ENCODE measurements at regions not wholly inside any gene's neighbourhood (a gene's known extent, or its start where the extent isn't known, plus 50 kb on each side); places are given as distances from the start of the nearest gene placed in this dataset.

- no peak for DNase-seq
These were observed 579.2 kb upstream of the PKN2 start for GRCh38 chr1:88104886-88105285.

DNA sequence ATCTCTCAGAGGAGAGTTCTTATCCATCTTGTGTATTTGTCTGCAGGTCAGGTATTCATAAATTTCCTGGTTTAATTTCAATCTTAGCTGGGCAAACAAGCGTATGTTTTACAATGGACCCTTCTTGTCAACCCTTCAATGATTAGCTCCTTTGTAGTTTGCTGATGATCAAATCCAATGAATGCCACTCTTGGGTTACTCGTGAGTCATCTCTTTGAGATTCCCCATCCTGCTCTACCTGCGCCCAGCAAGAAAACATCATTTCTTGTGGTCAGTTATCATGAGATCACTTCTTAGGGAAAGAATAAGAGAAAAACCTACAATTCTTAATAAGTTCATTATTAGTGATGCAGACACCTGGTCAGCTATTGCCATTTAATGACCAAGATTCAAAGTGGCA lies 572.3 kb upstream of the PKN2 start:
- DNase-seq, result no peak

- DNase-seq, result no peak
These were observed 566.5 kb upstream of the PKN2 start for GRCh38 chr1:88117597-88117996.

DNA sequence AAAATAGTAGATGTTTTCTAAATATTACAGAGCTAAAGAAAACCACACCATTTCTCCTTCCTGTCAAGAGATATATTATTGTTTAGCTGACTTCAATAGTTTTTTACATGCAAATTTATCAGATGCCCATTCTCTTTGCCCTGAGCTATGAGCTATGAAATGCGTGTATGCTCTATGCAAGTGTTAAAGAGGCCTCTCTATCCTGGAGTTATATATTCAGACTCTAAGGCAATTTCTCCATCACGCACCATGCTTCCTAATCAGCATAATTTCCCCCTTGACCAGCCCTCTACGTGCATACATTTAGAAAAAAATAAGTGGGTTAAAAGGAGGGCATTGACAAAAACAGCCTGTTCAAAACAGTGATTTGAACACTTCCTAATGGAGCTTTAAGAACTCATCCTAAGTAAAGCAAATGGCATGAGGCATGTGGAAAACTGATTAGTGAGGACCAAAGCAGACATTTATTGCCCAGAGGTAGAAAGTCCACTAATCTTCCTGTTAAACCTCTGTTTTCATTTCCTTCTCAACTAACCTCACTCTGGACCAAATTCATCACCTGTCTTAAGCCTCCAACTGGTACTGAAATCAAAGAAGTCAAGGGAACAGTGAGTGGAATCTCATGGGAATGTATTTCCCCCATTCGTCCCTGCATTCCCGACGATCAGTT lies 565.8 kb upstream of the PKN2 start:
- DNase-seq, result no peak

GRCh38 chr1:88124614-88125013 lies 559.5 kb upstream of the PKN2 start:
- no peak for DNase-seq

GRCh38 chr1:88126467-88126866 lies 557.6 kb upstream of the PKN2 start:
- no peak for DNase-seq

DNA sequence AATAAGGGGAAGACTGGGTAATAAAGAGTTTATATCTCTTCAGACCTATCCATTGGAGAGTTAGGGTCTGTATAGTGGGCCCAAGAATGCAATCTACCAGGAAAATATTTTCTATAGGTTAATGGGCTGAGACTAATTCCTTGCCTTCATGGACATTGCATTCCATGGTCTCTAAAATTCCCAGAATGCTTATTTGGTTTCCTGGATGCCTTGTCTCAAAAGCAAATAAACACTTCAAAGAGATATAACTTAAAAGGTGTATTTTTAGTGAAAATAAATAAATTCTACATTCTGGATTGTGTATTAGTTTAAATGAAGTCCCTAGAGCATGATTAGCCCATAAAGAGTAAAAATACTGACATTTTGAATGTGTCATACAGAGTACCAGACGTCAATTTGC lies 550.1 kb upstream of the PKN2 start:
- DNase-seq, result no peak

DNA sequence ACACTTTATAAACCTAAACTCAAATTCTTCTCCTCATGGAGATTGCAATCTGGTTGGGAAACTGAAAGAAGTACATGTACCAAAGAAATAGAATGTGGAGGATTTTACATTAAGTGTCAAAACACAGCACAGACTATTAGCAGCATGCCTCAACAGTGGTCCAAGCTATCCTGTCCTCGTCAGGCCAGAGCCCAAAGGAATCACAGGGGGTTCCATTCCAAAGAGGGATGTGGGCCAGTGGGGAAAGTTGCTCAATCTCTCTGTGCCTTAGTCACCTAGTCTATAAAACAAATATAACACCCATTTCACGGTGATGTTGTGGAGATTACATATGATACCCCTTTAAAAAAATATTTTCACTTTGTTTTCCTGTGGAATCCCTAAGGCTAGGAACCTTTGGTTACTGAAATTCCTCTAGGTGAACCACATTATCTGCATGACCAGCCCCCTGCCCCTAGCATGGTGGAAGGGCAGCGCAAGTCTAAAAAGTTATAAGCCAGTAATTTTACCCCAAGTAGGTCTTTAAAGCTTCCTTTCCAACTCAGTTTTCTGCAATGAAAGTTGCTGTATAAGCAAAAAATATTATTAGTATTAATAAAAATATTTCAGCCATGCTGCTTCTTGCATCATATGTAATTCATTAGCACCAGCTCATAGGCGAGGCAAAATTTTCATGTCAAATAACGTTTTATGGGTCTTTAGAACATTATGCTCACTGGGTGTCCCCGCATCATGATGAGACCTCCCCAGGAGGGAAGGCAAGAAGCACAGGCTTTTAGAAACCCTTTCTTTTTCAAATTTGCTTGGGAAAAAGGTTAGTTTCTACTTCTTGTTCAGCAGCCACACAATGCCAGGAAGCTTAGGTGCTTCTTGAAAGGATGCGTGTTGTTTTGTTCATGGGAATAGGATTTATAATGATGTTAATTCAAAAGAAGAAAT lies 548.8 kb upstream of the PKN2 start:
- DNase-seq, result no peak

DNA sequence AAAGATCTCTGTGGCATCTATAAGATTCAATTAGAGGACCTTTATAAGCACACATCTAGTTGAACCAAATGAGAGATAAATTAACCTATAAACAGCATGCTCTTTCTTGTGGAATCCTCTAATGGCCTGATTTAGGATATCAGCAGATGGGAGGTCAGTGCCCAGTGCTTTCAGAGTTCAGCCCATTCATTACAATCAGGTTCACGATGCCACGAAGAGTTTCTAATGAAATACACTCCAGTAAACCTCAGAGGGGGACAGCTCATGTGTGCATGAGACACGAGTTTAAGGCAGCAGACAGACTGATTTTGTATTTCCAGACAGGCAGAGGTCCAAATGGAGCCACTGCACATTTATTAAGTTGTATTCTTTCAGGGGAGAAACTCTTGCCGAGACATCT lies 544.4 kb upstream of the PKN2 start:
- no peak for DNase-seq

DNA sequence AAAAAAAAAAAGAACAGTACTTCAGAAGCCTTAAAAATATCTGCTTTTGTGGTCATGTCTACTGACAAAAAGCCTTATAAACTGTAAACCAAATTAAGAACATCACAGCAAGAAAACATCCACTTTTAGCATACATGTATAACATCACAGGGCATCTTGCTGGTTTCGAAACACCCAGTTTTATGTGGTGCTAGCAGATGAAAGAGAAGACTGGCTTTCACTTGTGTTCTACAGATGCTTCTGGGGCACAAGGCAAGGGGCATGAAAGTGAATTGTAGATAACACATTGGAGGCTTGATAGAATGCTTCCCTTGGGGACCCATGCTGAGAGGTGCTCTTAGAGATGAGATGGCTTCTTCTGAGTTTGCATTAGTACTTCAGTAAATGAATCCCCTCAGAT lies 543.7 kb upstream of the PKN2 start:
- DNase-seq, result no peak

DNA sequence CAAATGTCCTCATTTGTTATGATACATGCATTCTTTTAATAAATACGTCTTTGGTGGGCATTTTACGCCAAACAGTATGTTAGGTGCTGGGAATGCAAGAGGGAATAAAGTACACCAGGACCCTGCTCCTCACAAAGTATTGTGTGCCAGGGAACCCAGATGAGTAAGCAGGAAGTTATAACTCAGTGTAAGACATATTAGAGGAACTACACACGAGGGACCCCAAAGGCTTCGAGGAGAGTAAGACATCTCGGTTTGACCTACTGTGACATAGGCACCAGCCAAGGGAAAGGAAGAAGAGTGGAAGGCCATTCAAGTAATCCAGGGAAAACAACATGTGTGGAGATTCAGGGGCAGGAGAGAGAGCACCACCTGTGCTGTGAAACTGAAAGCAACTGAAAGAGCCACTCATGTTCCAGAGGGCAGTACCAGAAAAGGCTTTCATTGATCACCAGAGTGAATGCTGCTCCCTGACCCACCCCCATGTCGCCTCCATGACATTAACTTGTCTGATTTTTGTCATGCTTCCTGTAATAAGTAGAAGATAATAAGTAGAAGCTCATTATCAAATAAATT lies 542.5 kb upstream of the PKN2 start:
- DNase-seq, result no peak

- no peak for DNase-seq
These were observed 538.3 kb upstream of the PKN2 start for GRCh38 chr1:88145752-88146151.

DNA sequence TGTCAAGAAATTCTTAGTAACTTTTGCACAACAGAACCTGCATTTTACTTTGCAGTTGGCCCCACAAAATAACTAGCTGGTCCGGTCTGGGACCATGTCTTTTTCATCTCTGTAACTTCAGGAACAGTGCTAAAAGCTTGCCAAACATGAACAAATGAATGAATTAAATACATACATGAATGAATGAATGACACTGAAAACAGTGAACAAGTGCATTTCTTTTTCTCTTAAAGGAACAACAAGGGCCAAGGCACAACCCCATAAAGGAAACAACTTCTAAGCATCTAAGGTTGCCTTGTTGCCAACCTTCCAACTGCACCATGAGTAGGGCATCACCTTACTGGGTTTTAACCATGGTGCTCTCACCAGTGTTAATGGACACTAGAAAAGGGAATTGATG lies 534.4 kb upstream of the PKN2 start:
- no peak for DNase-seq

DNA sequence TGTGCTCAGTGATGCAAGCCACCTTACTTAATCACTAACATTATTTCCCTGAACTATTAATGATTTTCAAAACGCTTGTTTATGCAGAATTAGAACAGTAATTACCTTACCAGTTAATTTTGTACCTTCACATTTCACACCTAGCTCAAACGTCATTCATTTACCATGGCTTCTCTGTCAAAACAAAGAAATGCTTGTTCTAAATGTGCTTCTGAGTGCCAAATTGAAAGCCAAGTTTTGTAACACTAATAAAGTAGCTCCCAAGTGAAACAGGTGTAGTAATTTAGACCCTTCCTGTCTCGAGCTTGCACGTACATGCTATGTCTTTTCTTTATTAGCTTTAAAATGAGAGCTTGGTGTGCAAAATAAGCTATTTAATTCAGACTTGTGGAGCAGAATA lies 533.7 kb upstream of the PKN2 start:
- no peak for DNase-seq

- DNase-seq, result no peak
These were observed 520.9 kb upstream of the PKN2 start for GRCh38 chr1:88163187-88163586.

DNA sequence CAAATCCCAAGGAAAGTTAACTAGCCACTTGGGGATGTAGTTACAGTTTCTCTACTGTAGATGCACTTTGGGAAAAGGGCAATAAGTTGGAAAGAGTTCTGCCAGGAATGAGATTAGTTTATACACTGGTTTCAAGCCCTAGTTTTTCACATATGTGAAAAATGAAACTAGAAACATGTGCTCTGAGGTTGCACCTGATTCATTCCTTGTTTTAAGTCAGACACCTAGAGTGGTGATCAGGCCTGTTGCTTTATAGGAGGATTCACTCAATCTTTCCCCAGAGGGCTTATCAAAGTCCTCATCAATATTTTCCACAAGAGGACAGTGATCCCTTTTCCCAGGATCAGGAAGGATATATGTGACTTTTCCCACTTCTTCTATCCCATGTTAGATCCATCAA lies 515.9 kb upstream of the PKN2 start:
- no peak for DNase-seq

DNA sequence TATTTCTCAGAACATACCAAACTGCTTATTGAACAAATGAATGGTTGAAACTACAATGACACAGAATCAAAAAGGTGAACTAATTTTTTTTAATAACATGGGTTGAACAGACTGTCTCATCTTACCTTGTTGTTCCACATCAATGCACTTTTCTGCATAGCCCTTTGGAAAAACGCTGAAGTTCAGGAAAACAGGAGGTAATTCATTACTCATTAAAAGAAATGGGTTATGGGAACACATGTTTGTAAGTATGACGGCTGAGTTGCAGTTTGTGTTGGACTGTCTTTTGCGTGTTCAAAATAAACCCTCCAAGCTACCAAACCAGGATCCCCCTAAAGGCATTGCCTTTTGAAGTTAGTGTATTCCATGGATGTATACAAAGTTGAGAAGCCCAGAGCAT lies 514.9 kb upstream of the PKN2 start:
- no peak for DNase-seq

- no peak for DNase-seq
These were observed 514.1 kb upstream of the PKN2 start for GRCh38 chr1:88169939-88170338.

- DNase-seq, result no peak
These were observed 508.9 kb upstream of the PKN2 start for GRCh38 chr1:88175120-88175630.

DNA sequence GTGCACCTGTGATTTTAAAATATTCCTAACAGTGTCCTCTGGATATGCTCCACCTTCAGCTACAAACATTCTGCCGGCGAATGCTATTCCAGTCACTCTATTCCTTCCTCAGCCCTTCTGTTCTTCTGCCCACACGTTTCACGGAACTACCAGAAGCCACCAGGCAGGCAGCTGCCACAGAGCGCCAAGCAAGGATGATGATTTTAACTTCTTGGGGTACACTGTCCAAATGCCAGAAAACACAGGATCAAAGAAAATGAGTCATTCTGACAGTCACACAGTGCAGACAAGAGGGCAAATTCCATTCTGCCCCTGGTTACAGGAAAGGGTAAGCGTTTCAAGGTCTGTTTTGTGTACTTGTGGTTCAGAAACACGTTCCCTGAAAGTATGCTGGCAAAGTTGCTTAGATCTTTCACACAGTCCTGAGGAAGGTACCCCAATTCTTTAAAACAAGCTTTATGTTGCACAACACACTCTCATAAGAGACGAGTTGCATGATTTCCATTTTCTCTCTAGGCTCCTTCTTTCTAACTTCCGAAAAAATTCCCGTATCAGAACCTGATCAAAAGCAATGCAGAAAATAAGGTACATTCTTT lies 508.3 kb upstream of the PKN2 start:
- DNase-seq, result no peak

DNA sequence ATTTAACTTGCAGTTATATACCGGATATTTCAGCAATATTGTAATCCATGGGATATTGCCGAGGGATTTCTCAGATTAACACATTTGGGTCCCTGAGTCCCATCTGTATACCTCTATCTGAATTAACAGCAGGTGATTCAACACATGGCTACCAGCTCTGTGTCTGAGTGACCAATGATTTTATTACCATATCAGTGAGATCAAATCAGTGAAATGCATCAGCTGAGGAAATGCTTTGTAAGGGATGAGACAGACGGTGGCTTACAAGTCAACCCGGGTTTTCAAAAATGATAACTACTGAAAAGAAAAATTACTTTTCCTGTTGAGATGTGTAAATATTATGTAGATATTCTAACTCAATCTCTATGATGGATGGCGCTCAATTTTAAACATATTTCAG lies 504.1 kb upstream of the PKN2 start:
- no peak for DNase-seq

GRCh38 chr1:88180449-88181108 lies 503.5 kb upstream of the PKN2 start:
- DNase-seq, result peak in 4 of 6 experiments; percentile 0 to 43 (median 14)

DNA sequence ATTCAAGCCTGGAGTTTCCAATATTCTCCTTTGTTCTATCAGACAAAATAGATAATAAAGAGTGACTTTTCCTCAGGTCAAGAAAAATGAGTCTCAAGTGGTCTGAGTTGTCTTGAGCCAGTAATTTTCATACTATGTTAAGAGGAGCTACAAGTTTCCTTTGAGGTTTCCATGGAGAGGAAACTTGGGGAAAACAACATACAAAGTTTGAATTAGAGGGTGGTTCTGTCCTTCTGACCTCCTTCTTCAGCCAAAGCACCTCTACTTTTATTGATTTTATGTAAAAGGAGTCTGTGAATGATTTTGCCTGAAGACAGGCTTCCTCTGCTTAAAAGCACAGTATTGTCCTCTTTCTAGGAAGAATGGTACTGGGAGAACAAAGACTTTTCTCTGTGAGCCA lies 497.2 kb upstream of the PKN2 start:
- DNase-seq, result no peak
